COR-L47 (cell line): ENCODE measurements at regions not wholly inside any gene's neighbourhood (a gene's known extent, or its start where the extent isn't known, plus 50 kb on each side); places are given as distances from the start of the nearest gene placed in this dataset.
A peak's percentile ranks its signal among the peaks of the same experiment; 100 is the strongest.
"Not testable (repeated sequence)": the region's sequence is repeated elsewhere in the genome, so short reads cannot be mapped to it uniquely, and the experiment has no call there.

Source experiments
- DNase-seq: peaks from one replicate; lab custom pipeline; 2025; lab: John Stamatoyannopoulos, UW

DNA sequence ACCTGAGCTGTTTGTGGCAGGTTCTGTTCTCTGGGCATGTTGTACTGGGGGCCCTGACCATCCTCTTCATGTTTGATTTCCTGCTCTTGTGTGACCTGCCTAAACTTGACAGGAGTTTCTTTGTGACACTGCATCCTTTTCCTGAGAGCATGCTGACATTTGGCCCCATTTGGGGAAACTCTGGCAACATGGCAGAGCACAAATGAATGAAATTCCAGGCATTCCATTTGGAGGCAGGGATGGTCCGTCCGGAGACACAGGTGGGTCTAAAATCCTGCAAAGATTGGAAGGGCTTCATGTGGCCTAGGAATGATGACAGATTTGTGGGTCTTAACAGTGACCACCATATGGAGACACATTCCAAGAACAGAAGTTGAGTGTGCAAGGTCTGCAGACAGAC is 184.0 kb downstream of the FCRL5 start:
- no peak for DNase-seq

GRCh38 chr1:157367870-157368269 is 184.4 kb downstream of the FCRL5 start:
- no peak for DNase-seq

DNA sequence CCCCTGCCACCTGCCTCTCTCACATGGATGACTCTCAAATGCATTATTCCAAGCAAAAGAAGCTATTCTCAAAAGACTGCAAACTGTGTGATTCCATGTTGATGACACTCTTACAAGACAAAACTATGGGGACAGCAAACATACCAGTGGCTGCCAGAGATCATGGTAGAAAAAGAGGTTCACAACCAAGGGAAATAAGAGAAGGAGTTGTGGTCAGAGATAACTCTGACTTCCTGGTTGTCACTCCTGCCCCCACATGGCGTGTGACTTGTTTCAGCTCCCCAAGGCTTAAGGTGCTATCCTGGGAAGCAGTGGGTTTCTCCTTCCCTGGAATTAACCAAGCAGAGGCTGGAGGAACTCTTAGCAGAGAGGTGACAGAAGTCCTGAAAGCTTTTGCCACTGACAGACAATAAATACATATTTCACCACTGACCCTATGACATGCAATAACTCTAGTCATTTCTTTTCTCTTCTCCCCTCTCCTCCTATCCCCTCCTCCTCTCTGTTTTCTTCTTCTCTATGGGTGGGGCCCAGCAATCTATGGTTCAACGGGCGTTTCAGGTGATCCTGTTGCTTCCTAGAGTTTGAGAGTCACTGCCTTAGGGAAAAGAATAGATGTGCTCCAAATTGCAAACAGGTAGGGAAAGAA is 185.1 kb downstream of the FCRL5 start:
- no peak for DNase-seq

DNA sequence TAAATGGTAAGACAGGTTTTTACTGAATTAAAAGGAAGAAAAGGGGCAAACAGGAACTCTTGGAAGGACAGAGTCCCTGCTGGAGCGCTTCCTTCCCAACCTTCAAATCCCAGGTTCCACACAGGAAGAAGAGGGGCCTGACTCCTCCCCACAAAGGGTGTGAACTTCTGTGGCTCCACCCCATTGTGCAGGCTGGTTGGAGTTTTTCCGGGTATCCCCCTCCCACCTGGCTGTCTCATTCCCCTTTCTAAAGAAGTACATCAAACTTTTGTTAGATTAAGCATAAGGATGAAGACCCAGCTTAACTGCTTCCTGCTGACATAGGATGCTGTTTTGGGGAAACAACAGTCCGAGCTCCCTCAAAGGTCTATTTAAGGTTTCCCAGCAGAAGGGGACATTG is 187.7 kb downstream of the FCRL5 start:
- no peak for DNase-seq

GRCh38 chr1:157363660-157364140 is 188.6 kb downstream of the FCRL5 start:
- peak; percentile 14 for DNase-seq

DNA sequence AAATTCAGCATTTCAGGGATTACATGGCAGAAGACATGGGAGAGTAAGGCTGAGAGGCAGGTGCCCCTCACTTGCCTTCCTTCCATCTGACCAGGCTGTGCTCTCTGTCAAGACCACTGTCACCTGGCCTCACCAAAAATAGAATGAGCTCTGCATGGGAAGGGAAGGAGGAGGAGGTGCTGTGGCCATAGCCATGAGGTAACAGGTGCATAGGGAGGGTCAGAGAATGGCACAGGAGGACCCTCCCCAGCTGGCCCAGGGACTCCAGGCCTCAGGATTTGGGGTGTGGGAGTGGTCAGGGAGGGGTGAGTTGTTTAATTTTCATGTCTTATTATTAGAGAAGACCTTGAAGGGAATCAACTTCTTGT is 192.3 kb downstream of the FCRL5 start:
- peak; percentile 60 for DNase-seq

DNA sequence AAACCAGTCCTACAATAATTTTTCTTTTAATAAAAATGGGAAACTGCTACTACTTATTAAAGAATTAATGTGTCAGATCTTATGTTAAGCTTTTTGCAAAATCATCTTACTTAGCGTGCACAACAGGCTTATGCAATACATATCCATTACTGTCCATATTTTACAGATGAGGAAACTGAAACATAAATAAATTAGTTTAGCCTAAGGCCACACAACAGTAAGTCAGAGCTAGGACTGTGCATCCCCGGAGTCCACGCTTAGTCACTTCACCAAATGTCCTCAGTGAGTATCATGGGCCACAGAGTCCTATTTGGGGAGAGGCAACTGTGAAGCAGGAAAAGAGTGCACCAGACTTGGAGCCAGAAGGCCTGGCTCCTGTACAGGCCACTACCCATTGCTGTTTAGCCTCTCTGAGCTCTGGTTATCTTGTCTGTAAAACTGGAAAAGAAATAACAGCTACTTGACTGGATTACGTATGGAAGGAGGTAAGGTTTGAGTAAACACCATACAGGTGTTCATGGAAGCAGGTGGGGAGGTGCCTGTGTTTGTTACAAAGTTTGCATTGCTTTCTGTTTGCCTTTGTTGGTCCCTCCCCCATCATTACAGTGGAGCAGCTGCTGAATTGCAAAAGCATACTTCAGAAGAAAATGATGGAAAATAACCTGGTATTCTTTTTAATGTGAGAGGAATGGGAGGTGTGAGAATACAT is 192.8 kb downstream of the FCRL5 start:
- DNase-seq: peak; percentile 62

DNA sequence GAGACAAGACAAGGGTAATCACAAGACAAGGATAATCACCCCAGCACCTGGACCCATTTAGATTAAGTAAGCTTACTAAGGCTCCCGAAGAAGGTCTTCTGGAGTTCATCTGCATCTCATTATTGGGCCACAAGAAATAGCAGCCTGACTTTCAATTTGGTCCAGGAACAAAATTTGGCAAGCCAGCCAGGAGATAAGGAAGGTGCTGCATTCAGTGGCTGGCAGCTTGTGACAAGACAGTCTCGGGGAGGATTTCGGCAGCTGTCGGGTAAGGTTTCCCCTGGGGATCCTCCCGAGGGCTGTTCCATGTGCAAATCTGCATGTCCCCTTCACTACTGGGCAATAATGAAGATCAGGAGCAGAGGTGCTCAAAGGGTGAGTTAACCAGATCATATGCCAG is 195.2 kb downstream of the FCRL5 start:
- no peak for DNase-seq

- DNase-seq: no peak
Observed at GRCh38 chr1:157356601-157357000, 195.7 kb downstream of the FCRL5 start.

- no peak for DNase-seq
Observed at GRCh38 chr1:157353546-157353945, 198.8 kb downstream of the FCRL5 start.

DNA sequence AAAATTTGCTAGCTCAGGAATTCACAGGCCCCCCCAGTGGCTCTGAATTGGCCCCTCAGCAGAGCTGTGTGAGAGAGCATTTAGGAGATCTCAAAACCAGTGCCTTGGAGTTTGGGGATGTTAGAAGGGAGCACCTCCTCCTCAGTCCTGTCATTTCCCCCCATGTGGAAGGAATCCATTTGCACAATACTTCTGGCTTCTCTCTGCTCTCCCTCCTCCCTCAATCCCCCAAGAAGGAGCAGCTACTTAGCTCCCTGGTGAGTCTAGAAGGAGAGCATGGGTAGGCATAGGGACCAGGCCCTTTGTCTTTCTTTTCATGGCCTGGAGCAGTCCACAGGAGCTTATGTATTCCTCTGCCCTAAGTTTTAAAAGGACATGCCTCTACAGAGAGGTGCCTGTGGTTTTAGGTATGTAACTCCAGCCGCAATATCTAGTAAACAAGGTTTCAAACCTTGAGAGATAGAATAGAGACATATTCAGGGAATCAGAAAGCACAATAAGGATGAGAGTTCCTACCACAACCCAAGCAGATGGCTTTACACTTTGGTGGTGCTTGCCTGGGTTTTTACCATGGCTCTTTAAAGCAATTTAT is 199.4 kb downstream of the FCRL5 start:
- DNase-seq: no peak

GRCh38 chr1:157352216-157352615 is 200.1 kb downstream of the FCRL5 start:
- DNase-seq: no peak

- DNase-seq: not testable (repeated sequence)
Observed at GRCh38 chr1:157351800-157352199, 200.5 kb downstream of the FCRL5 start.

DNA sequence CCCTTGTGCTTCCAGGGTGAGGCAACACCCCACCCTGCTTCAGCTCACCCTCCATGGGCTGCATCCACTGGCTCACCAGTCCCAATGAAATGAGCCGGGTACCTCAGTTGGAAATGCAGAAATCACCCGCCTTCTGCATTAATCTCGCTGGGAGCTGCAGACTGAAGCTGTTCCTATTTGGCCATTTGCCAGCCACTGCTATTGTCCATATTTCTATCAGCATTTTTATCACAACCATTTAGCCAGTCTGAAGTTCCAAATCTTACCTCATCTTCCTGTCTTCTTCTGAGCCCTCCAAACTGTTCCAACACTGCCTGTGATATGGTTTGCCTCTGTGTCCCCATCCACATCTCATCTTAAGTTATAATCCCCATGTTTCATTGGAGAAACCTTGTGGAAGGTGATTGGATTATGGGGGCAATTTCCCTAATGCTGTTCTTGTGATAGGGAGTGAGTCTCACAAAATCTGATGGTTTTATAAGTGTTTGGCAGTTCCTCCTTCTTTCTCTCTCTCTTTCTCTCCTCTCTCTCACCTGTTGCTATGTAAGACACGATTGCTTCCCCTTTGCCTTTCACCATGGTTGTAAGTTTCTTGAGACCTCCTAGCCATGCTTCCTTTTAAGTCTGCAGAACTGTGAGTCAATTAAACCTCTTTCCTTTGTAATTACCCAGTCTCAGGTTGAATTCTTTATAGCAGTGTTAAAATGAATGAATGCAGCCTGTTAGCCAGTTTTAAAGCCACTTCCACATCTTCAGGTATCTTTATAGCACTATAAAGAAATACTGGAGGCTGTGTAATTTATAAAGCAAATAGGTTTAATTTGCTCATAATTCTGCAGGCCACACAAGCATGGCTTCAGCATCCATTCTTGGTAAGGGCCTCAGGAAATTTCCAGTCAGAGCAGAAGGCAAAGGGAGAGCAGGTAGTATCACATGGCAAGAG is 203.5 kb downstream of the FCRL5 start:
- DNase-seq: peak; percentile 2

DNA sequence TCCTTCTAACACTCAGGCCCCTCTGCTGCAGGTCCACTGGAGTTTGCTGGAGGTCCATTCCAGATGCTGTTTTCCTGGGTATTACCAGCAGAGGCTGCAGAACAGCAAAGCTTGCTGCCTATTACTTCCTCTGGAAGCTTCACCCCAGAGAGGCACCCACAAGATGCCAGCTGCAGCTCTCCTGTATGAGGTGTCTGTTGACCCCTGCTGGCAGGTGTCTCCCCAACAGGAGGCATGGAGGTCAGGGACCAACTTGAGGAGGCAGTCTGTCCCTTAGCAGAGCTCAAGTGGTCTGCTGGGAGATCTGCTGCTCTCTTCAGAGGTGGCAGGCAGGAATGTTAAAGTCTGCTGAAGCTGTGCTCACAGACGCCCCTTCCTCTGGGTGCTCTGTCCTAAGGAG is 204.8 kb downstream of the FCRL5 start:
- DNase-seq: no peak

GRCh38 chr1:157337785-157338184 is 199.6 kb upstream of the ETV3 start:
- not testable (repeated sequence) for DNase-seq

DNA sequence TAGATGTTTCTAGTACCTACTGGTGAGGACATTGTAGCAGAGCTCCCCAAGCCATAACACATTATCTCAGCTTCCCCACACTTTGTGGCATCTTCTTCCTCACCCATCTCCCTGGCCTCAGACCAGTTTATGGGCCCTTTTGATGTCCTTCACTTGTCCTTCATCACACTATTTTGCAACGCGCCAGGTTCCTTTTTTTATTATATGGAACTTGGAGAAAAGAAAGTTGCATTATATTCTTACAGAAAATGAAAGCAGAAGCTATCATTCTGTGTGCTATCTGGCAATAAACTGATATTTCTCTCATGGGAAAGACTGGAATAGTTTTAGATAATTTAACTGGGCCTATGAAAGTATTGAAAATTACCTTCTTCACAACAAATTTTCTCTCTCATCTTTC is 196.9 kb upstream of the ETV3 start:
- DNase-seq: no peak

DNA sequence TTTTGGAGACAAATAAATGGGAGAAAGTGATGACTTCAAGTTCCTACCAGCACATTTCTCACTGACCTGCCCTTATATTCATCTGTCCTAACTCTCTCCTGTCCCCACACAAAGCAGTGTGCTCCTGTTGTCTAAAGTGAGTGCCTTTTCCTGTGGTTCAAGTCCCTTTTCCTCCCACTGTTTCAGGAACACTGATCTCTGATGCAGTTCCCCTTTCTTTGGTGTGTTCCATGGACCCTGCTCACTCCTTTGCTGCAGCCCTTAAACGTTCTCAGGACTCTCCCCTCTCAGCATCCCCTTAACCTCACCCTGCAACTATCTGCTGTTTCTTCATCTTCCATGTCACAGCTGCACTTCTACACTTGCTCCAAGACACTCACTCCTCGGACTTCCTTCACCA is 195.8 kb upstream of the ETV3 start:
- DNase-seq: no peak

DNA sequence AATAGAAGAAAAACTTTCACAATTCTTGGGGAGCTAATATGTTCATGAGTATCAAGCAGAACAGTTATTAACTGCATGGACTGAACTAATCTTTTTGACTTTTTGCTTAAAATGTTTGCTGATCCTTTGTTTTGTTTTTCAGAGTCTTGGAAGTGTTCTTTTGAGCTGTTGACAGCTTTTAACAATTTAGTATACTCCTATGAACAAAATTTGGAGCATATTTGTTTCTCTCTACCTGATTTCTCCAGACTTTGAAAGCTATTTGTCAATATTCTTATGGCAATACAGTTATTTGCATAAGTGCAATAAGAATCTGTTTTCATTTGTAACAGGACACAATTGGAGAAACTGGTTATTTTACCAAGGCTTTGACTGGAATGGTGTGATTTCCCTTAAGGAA is 192.0 kb upstream of the ETV3 start:
- DNase-seq: not testable (repeated sequence)

DNA sequence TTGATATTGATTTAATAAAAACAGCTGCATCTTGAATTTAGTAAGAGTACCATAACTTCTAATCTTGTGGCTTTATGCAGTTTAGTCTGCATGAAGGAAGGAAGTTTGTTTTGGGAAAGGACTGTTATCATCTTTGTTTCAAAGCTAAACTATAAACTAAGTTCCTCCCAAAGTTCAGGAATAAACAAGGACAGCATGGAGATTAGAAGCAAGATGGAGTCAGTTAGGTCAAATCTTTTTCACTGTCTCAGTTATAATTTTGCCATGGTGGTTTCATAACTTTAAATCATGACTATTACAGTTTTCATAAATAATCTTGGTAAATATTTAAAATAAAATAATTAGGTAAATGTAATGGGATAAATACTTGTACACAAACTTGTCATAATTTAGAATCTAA is 189.9 kb upstream of the ETV3 start:
- DNase-seq: not testable (repeated sequence)

DNA sequence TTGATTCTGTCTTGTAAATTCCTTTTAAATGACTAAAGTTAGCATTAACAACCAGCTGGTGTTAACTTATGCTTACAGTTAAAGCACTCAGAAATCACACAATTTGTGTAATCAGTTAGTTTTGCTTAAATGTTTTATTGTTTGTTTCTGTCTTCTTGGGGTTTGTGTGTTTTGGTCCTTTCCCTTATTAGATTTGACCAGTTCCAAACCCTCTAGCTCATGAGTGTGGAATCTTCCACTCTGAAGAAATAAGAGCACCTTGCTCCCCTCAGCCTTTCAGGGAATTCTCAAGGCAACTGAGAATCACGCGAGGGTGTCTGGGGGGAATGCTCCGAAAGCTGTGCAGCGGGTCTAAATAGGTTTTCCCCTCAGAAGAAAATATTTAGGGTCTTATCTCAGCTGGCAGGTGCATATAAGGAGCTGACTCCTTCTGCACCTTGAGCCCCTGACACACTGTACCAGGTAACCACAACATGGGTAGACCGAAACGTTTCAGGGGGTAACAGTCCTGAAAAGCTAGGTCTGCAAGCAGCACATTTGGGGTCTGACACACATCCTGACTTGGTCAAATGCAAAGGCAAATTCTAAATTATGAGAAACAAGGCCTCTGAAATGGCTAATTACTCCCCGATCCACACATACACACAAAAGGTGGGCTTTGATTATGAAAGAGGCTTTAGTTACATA is 188.1 kb upstream of the ETV3 start:
- no peak for DNase-seq

DNA sequence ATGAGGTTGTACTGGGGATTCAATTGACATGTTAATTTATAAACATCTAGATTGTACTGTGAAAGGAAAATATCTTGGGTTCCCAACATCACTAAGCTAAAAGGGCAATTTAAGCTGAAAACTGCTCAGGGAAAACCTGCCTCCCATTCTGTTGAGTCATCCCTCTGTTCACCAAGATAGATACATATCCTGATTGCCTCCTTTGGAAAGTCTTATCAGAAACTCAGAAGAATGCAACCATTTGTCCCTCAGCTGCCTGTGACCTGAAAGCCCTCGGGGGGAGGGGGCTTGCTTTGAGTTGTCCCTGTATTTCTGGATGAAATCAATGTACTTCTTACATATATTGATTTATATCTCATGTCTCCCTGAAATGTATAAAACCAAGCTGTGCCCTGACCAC is 187.0 kb upstream of the ETV3 start:
- no peak for DNase-seq
